CD1c-positive myeloid dendritic cell (primary cell): ENCODE measurements at regions not wholly inside any gene's neighbourhood (a gene's known extent, or its start where the extent isn't known, plus 50 kb on each side); places are given as distances from the start of the nearest gene placed in this dataset.

Experiments
- DNase-seq: peaks from one replicate; pipeline ENCODE4 v3.0.0-alpha.2; 2016; ENCODE audit errors: extremely low spot score

DNA sequence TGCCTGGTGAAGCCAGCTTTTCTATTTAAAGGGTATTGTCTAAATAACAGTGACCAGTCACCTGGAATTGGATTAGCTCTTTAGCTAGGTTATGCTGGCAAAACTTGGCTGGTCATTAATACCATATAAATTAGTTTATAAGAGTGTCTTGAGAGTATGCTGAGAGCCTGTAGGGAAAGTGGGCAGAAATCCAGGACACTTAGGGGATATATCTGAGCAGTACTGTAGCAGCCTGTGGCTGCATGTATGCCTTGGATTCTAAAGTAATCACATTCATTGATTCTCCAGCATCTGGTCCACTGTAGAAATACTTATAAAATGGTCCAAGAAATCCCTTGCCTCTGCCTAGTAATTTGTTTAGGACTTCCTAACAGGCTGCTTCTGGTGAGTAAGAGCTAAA lies 288.9 kb upstream of the DMAC1 start:
- DNase-seq = no peak

DNA sequence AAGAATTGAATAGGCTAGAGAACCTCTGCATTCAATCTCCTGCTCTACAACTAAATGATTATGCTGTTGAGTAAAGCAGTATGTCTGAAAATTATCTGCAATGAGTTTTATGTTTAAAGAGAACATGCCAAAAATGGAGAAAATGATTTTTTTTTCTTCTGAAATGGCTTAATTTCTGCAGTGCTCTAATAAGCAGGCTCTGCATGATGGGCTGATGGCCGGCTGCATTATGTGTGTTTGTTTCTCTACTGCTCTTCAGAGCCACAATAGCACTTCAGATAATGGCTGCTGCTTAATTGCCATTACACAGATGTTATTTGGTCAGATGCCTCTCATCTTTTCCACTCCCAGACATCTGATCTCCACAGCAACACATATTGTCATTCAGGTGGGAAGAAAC lies 286.4 kb upstream of the DMAC1 start:
- DNase-seq = no peak

DNA sequence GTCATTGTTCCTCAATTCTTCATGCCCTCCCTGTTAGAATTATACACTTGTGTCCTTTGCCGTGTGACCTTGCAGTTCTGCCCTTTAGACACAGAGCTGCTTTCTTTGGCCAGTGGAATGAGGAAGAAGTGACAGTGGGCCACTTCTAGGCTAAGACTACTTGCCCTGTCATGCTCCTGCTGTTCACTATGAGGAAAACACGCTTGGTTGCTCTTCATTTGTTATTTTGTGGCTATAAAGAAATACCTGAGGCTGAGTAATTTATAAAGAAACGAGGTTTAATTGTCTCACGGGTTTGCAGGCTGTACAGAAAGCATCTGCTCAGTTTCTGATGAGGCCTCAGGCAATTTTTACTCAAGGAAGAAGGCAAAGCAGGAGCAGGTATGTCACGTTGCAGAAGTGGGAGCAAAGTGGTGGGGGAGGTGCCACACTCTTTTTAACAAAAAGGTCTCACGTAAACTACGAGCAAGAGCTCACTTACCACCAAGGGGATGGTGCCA lies 279.1 kb upstream of the DMAC1 start:
- DNase-seq = no peak

DNA sequence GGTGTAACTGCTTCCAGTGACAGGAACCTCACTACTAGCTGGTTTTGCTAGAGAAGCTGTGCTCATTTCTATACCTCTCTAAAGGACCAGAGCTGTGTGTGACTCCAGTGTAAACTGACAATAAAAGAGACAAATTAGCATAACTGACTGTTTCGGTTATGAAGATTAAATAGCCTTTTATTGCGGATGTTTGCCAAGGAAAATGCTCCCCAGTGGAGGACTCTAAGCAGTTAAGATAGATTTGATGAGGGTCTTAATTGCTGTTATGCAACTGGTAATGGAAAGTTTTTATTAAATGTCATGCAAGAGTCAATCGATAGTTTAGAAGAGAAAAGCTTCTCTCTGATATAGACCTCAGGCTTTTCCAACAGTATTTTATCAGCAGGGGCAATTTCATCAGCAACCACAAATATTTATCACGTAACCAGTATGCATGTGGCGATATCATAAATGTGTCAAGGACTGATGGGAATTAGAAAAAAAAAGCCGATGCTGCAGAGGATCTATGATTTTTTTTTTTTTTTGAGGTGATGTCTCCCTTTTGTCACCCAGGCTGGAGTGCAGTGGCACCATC lies 275.2 kb upstream of the DMAC1 start:
- no peak for DNase-seq

DNA sequence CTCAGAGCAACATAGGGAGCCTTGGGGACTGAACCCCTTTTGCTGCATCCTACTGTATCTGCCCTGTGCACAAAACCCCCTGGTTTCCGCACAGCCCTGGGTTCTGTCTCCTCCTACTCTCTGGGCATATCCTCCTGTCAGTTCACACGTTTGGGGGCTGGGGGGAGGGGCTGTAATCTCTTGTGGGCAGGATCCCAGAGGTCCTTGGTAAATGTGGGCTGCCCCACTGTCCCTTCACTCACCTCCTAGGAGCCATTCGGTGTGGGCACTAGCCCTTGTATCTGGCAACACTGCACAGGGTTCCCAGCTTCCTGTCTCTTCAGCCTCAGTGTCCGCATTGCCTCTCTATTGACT lies 271.8 kb upstream of the DMAC1 start:
- no peak for DNase-seq

DNA sequence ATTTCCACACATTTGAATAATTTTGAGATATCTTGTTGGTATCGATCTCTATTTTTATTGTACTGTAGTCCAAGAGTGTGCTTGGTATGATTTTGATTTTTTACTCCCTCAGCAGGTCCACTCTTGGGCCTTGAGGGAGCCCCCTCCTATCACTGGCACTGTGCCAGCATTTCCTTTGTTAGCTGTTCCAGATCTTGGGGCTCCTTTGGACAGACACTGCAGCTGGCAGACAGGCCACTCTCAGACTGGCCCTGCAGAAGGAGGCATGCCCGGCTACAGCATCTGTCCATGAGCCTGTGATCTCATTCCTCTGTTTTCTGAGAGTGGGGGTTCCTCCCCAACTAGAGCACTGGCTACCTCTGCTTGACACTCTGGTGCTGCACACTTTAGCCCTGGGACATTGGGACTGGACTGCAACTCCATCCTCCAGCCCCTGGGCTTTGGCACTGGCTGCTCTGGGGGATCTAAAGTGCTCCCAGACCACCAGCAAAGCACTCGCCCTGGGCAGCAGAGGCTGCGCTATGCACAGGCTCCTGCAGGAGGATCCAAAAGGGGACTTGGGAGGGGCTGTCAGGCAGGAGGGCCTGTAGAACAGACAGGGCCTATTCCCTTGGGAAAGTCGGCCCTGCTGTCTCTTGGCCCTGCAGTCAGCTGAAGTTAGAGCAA lies 271.3 kb upstream of the DMAC1 start:
- DNase-seq = no peak

DNA sequence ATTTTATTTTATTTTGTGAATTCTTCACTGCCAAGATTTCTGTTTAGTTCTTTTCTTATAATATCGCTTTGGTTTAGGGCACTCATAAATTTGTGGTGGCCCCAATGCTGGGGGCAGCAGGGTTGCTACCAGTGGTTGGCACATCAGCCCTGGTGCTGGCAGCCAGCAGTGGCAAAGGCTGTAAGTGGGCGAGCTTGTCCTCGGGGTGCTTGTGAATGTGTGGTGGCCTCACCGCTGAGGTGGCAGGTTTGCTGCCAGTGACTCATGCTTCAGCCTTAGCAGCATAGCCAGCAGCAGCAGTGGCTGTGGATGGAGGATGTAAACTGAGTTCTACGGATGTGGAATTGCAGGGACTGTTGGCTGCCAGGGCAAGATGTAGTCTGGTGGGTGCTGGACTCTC lies 262.9 kb upstream of the DMAC1 start:
- DNase-seq = no peak

DNA sequence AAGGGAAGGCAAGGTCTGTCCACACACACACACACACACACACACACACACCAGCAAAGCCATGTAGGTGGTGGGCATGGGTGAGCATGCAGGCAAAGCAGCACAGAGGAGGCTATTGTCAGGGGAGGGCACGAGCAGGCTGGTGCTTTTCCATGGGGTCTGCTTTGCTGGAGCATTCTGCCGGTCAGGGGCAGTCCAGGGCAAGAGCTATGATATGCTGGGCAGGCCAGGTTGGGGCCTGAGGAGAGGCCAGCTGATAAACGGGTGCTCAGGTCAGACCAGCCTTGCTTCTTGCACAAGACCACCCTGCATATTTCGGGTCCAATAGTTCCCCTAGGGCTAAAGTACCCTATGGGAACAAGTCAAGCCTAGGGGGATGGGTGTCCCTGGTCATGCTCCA lies 253.9 kb upstream of the DMAC1 start:
- no peak for DNase-seq

DNA sequence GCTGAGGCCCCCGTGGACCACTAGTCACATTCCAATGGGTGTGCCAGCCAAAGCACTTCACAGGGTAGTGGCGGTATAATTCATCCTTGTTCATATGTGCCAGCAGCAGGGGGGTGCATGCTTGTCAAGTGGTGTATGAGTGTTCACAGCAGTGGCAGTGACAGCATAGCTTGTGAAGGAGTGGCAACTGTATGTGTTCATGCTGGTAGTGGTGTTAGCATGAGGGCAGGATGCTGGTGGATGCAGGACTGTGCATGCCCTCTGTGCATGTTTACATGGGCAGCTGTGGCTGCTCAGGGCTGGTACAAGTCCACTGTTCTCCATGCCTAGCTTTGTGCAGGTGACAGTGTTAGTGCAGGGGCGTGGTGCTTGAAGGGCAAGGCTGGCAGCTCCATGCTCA lies 253.4 kb upstream of the DMAC1 start:
- no peak for DNase-seq

DNA sequence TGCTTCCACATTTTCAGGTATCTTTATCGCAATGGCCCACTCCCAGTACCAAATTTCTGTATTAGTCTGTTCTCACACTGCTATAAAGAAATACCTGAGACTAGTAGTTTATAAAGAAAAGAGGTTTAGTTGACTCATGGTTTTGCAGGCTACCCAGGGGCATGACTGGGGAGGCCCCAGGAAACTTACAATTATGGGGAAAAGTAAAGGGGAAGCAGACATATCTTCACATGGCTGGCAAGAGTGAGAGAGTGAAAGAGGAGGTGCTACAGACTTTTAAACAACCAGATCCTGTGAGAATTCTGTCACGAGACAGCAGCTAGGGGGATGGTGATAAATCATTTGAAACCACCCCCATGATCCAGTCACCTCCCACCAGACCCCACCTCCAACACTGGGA lies 238.2 kb upstream of the DMAC1 start:
- DNase-seq = no peak

DNA sequence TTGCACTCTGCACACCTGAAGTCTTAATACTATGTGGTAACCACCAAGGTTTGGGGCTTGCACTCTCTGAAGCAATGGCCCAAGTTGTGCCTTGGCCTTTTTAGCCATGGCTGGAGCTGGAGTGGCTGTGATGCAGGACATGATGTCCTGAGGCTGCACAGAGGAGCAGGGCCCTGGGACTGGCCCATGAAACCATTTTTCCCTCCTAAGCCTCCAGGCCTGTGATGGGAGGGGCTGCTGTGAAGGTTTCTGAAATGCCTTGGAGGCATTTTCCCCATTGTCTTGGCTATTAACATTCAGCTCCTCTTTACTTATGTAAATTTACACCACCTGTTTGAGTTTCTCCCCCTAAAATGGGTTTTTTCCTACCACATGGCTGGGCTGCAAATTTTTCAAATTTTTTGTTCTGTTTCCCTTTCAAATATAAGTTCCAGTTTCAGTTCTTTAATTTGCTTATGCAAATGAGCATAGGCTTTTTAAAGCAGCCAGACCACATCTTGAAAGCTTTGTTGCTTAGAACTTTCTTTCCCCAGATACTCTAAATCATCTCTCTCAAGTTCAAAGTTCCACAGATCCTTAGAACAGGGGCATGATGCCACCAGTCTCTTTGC lies 237.4 kb upstream of the DMAC1 start:
- DNase-seq = no peak

DNA sequence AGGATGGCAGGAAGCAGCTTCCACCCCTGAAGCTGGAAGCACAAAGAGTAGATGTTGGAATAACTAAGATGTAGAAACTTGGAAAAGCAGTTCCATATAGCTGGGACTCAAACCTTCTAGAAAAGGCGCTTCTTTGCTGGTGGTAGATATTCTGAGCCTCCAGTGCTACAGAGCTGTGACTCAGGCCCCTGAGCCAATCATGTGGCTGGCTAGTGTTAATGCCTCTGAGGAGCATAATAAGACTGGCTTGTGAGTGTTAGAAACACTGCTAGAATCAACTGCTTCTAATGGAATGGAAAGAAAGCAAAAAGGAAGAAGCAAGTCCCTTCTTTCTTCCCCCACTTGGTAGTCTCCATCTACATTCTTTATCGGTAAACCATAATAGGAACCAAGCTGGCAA lies 234.2 kb upstream of the DMAC1 start:
- no peak for DNase-seq

DNA sequence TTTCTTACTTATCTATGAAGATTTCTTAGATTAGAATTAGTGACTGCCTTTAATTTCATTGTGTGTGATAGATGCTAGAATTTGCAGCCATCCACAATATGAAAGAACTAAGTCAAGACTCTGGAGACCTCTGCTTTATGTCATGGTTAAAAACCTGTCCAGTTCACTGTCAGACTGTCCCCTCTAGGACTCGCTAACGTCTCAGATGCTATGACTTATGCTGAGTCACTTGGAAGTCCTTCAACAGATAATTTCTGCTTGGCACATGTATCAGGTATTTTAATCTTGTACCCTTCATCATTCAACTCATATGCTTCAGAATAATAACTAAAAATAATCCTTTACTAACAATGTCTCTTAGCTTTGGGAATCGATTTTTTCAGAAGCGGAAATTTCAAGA lies 230.5 kb upstream of the DMAC1 start:
- DNase-seq = no peak

DNA sequence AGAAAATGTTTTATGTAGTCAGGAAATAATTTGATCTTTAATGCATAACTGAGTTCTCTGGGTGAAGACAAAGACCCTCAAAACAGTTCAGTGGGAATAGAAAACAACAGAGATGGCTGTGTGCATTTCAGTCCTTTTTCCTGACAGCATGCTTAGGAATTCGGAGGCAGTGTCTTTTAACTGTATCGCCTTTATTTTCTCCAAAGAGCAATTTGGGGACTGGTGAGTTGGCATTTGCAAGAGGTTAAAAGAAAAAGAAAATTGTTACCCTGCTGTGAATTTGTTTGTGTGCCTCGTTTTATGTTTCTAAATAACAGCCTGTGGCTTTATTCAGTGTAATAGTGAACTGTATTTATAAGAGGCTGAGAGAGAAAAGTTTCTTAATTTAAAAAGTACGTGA lies 227.8 kb upstream of the DMAC1 start:
- no peak for DNase-seq

DNA sequence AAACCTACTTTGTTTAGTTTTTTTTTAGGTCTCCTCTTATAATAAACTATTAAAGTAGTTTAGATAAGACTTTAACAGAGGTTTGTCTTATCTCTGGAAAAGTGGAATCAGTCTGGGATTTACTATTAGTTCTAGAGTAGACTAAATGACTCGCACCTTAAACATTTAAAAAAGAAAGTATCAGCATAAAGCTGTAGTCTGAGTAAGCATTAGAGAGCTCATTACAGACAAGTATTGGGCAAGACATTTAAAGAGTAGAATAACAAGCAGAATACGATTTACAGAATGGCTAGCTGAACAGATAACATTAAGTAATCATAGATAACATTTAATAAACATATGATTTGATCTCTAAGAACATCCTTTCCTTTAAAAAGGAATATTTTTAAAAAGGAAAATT lies 226.0 kb upstream of the DMAC1 start:
- no peak for DNase-seq

DNA sequence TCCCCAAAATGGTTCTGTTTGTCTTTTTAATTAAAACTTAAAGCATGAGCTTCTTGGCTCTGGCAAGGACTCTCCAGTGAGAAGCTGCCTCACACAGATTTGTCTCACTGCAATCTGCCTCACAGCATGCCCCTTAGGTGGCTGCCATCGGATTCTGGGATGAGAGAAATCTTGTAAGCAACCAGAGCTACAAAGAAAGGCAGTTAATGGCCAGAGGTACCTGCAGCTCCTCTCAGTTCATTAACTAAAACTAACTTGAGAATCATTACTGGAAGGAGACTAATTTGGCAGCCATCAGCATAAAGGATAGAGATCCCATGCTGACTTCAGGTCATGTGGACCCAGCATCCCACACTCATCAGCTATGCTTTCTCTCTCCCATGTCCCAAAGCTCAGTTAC lies 220.6 kb upstream of the DMAC1 start:
- DNase-seq = no peak

DNA sequence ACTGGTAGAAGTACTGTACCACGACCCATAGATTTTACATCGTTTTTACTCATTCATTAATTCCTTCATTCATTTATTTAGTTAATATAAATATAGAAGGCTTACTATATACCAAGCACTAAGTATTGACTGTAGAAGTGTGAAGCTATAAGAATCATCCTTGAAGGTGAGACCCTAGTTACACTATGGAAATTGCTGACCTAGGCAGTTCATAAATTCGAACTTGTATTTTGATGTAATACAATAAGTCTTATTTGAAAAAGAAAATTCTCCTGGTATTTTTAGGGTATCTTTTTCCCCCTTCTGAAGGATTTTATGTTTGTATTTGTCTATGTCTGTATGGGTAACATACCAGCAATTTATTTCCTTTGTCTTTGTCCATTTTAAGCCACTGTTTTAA lies 220.1 kb upstream of the DMAC1 start:
- DNase-seq = no peak

DNA sequence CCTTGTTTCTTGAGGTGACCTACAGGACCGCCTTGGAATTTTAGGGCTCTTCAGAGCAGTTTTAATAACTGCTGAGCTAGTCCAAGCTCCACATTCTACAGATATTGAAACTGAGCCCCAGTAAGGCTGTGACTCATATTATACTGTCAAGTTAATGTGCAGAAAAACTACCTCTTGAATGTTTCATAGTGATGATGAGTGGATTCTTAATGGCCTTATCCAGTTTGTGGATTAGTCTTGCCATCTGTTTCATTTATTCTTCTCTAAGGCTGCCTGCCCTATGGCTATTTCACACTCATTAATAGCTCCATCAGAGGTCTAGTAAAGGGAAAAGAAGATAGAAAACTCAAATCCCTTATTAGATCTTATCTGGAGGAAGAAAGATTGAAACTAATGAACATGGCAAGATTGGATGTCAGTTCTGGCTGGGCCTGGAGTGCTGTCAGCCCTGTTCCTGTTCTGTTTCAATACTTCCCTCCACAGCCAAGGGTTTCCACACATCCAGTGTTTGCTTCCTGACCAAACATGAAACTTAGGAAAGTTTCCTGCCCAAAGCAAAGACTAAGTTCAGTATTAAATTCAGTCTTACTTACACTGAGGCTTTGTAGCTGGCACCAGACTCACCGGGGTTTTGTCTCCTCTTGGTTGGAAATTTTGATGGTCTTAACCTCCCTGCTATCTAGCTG lies 215.6 kb upstream of the DMAC1 start:
- no peak for DNase-seq

DNA sequence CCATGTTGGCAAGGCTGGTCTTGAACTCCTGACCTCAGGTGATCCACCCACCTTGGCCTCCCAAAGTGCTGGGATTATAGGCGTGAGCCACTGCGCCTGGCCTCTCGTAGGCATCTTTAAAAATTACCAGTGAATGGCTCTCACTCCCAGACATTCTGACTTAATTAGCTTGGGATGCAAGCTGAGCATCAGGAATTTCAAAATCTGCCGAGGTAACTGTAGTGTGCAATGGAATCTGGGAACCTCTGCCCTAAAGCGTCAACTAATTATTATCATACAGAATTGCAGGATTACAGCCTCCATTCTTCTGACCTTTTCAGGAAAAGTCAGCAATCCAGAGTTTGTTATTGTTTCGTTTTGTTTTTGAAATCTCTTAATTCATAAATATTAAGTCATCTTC lies 213.4 kb upstream of the DMAC1 start:
- DNase-seq = no peak

DNA sequence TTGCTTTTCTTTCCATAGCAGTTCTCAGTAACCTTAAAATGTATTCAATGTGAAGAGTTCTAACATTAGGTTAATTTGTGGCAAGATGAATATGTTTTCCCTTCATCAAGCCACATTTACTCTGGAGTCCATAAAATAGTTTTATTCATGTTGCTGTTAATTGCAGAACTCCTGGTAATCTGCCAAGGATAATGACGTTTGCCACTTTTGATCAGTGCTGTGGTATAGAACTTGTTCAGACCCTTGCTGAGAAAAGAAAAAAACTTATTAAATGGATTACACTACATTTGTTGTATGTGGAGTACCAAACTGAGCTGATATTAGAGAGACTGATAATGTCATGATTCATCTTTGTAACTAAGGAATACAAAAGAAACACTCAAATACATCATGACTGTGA lies 212.4 kb upstream of the DMAC1 start:
- DNase-seq = no peak

DNA sequence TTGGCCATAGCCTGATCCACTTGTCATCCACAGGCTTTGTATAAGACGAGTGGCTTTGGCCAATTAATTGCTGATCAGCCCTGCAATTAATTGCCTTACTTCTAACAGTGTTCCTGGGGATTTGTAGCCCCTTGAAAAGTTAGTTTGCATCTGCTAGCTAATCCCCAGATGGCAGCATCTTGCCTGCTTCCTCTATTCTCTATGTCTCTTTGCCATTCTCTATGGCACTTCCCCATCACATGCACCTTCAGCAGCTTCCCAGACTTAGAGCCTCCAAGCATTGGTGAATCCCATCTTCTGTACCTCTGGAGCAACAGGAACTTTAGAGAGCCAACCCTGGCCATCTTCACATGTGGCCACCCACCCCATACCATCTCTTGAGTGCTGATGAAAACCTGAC lies 197.0 kb upstream of the DMAC1 start:
- DNase-seq = no peak

DNA sequence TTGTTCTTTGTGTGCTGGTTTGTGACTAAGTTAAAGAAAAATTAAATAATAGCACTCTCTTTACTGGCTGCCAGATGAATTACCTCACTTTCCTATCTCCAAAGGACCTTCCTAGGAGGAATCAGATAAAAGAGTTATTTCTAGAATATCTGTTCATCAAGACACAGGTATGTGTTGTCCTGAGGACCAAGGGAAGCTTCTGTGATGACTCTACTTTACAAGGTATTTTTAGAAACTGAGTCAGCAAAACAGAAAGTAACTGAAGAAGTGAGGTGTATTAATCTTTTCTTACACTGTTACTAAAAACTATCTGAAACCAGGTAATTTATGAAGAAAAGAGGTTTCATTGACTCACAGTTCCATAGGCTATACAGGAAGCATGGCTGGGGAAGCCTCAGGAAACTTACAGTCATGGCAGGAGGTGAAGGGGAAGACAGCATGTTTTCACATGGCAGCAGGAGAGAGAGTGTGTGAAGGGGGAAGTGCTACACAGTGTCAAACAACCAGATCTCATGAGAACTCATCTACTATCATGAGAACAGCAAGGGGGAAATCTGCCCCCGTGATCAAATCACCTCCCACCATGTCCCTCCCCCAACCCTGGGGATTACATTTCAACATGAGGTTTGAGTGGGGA lies 189.2 kb upstream of the DMAC1 start:
- no peak for DNase-seq

DNA sequence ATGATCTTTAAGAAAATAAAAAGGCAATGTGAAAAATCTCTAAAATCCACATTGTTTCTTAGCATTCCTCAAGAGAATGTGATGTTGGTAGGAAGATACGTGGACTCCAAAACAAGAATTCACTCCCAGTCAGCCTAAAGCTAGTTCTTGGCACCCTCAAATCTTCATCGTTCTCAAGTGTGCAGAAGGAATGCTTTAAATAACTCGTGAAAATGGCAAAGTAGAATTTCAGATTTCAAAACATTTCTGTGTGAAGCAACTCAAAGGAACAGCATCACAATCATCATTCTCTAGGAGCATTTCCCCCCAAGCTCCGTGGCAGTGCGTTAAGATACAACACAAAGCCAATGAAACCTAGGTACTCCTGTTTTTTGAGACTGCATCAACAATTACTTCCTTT lies 185.1 kb upstream of the DMAC1 start:
- no peak for DNase-seq
